Lower leg skin (tissue), 3 donors: ENCODE measurements at regions not wholly inside any gene's neighbourhood (a gene's known extent, or its start where the extent isn't known, plus 50 kb on each side); places are given as distances from the start of the nearest gene placed in this dataset.

Source experiments
- CTCF ChIP-seq, 3 donors: fragments of 450-650 bp; IDR thresholded peaks; one replicate each; pipeline ENCODE4 v1.5.1; 2016; ENCODE audit warnings: antibody characterized with exemption in 3 of 3, mild to moderate bottlenecking in 3 of 3, moderate library complexity in 2 of 3
- POLR2A ChIP-seq, 2 donors: fragments of 450-650 bp; IDR thresholded peaks; one replicate each; pipeline ENCODE4 v1.6.1; 2016 to 2017; ENCODE audit warnings: antibody characterized with exemption in 2 of 2, mild to moderate bottlenecking in 1 of 2, moderate library complexity in 1 of 2

DNA sequence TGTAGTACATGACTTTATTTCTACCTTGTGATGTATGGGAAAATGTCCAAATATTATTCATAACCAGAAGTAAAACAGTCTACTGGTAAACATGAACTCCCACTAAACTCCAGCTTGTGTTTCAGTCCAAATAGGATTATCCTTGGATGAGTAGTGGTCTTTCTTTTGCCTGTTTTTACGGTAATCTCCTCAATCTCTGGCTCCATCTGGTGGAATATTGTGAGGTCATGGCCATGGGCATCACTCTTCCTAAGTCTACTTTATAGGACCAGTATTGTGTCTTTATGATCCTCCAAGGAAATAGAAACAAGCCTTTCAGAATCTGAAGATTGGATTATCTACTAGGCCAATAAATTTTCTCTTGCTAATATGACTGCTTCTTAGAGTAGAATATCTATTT lies 505.0 kb downstream of the BMP2 start:
- no peak for TF ChIP-seq POLR2A (IDR thresholded peaks at IDR 0.05)
- no peak for TF ChIP-seq CTCF (IDR thresholded peaks at IDR 0.05)
